H1 (cell line): ENCODE measurements at regions not wholly inside any gene's neighbourhood (a gene's known extent, or its start where the extent isn't known, plus 50 kb on each side); places are given as distances from the start of the nearest gene placed in this dataset.

Experiments used
- CTCF ChIP-seq, 3 experiments: IDR thresholded peaks; 1 replicate in 2 of 3; 2 replicates in 1 of 3; pipeline versions ENCODE4 v1.5.1 to v1.6.1; 2011; ENCODE audit warnings: low read length in 3 of 3, mild to moderate bottlenecking in 3 of 3, inconsistent platforms in 2 of 3, low read depth in 1 of 3, moderate library complexity in 1 of 3; ENCODE audit not compliant: insufficient read depth in 1 of 3; ENCODE audit errors: control extremely low read depth in 1 of 3
- GABPA ChIP-seq: IDR thresholded peaks from 2 replicates; pipeline ENCODE4 v1.6.1; 2011; ENCODE audit warnings: mild to moderate bottlenecking, low read length, moderate library complexity, borderline replicate concordance; ENCODE audit not compliant: insufficient read depth
- RFX5 ChIP-seq: IDR thresholded peaks from 2 replicates; pipeline ENCODE4 v1.6.1; 2011; ENCODE audit warnings: low read depth, low read length, improper control_type of control experiment, borderline replicate concordance
- ZNF274 ChIP-seq: IDR thresholded peaks from 2 replicates; pipeline ENCODE4 v1.7.0; 2012; ENCODE audit warnings: low read length, borderline replicate concordance; ENCODE audit errors: extremely low read depth

GRCh38 chr5:56692359-56693219, 122.8 kb upstream of the MAP3K1 start:
- TF ChIP-seq CTCF (IDR thresholded peaks at IDR 0.05; ENCODE audit: control extremely low read depth in 1 of 3, insufficient read depth in 1 of 3, low read depth in 1 of 3, low read length in 3 of 3) (no peak), ZNF274 (no peak), GABPA (no peak), RFX5 (no peak)
